Breast epithelium (tissue), 4 donors: ENCODE measurements at regions not wholly inside any gene's neighbourhood (a gene's known extent, or its start where the extent isn't known, plus 50 kb on each side); places are given as distances from the start of the nearest gene placed in this dataset.

Experiments
- DNase-seq, 2 donors: peaks; one replicate each; pipeline ENCODE4 v3.0.0-alpha.2; 2019; ENCODE audit warnings: low spot score in 2 of 2
- H3K27ac ChIP-seq, 2 donors: fragments of 200-600 bp; sonication (generic) in 1 of 2; one replicate each; pipeline ENCODE4 v1.5.1; 2016 to 2019; ENCODE audit warnings: mild to moderate bottlenecking in 1 of 2
- H3K27me3 ChIP-seq, 2 donors: fragments of 200-600 bp; sonication (generic) in 1 of 2; one replicate each; pipeline versions ENCODE4 v1.5.1 to v1.6.0; 2017 to 2019; ENCODE audit warnings: control low read depth in 1 of 2, mild to moderate bottlenecking in 1 of 2
- H3K36me3 ChIP-seq: fragments of 200-600 bp; one replicate; pipeline ENCODE4 v1.5.1; 2019
- H3K4me1 ChIP-seq, 2 donors: fragments of 200-600 bp; sonication (generic); one replicate each; pipeline ENCODE4 v1.5.1; 2016 to 2019; ENCODE audit warnings: control low read depth in 1 of 2
- H3K4me3 ChIP-seq, 3 donors: fragments of 200-600 bp; sonication (generic); 1 replicate in 2 of 3; 2 replicates in 1 of 3; pipeline ENCODE4 v1.5.1; 2016 to 2019; ENCODE audit warnings: mild to moderate bottlenecking in 3 of 3, moderate library complexity in 2 of 3
- H3K9me3 ChIP-seq, 2 donors: fragments of 200-600 bp; sonication (generic) in 1 of 2; one replicate each; pipeline ENCODE4 v1.5.1; 2016 to 2019; ENCODE audit warnings: control low read depth in 1 of 2
- CTCF ChIP-seq, 3 donors: fragments of 450-650 bp; IDR thresholded peaks; one replicate each; pipeline ENCODE4 v1.5.1; 2016 to 2017; ENCODE audit warnings: antibody characterized with exemption in 3 of 3, mild to moderate bottlenecking in 3 of 3, moderate library complexity in 3 of 3
- POLR2A ChIP-seq: fragments of 450-650 bp; IDR thresholded peaks from one replicate; pipeline ENCODE4 v1.6.1; 2016; ENCODE audit warnings: antibody characterized with exemption, mild to moderate bottlenecking, moderate library complexity
- POLR2AphosphoS5 ChIP-seq, 3 donors: sonication (generic); formaldehyde crosslinking; IDR thresholded peaks; one replicate each; pipeline ENCODE4 v1.6.1; 2017; ENCODE audit warnings: antibody characterized with exemption in 3 of 3
- intact Hi-C: fragments of 100-400 bp; cut with DNase I; formaldehyde crosslinking; loops from one replicate; pipeline ENCODE4 v1.15.1; 2023; ENCODE audit warnings: low total_unique reads

- Histone ChIP-seq H3K9me3 (no peaks in the 10 kb centered on the region), H3K27me3 (no peaks in the 10 kb centered on the region), H3K36me3 (no peaks in the 10 kb centered on the region), H3K4me3 (no peak overlapping the region), H3K4me1 (no peaks in the 10 kb centered on the region), H3K27ac (no peak overlapping the region)
- TF ChIP-seq POLR2A (no peak), POLR2AphosphoS5 (IDR thresholded peaks at IDR 0.05) (no peak), CTCF (IDR thresholded peaks at IDR 0.05) (no peak)
- DNase-seq = no peak
- intact Hi-C loops = no loop called here
Observed at GRCh38 chr10:109624939-109625338, 298.4 kb downstream of the XPNPEP1 start.

GRCh38 chr10:109622566-109622965, 300.7 kb downstream of the XPNPEP1 start:
- Histone ChIP-seq H3K4me3 (no peak overlapping the region), H3K9me3 (no peaks in the 10 kb centered on the region), H3K4me1 (no peaks in the 10 kb centered on the region), H3K27ac (no peak overlapping the region), H3K27me3 (no peaks in the 10 kb centered on the region), H3K36me3 (no peaks in the 10 kb centered on the region)
- DNase-seq = no peak
- intact Hi-C loops = no loop called here
- TF ChIP-seq CTCF (IDR thresholded peaks at IDR 0.05) (no peak), POLR2A (no peak), POLR2AphosphoS5 (IDR thresholded peaks at IDR 0.05) (no peak)

GRCh38 chr10:109620396-109620795, 302.9 kb downstream of the XPNPEP1 start:
- no peak for TF ChIP-seq POLR2A
- no peak for TF ChIP-seq CTCF (IDR thresholded peaks at IDR 0.05)
- TF ChIP-seq POLR2AphosphoS5 (IDR thresholded peaks at IDR 0.05) = no peak
- H3K27me3 ChIP-seq = no peaks in the 10 kb centered on the region
- DNase-seq = no peak
- no peak overlapping the region for H3K4me3 ChIP-seq
- H3K36me3 ChIP-seq = no peaks in the 10 kb centered on the region
- intact Hi-C loops = no loop called here
- no peaks in the 10 kb centered on the region for H3K4me1 ChIP-seq
- H3K27ac ChIP-seq = no peak overlapping the region
- H3K9me3 ChIP-seq = no peaks in the 10 kb centered on the region

GRCh38 chr10:109619914-109620313, 303.4 kb downstream of the XPNPEP1 start:
- no peak overlapping the region for H3K4me3 ChIP-seq
- H3K9me3 ChIP-seq = no peaks in the 10 kb centered on the region
- no peaks in the 10 kb centered on the region for H3K27me3 ChIP-seq
- no peaks in the 10 kb centered on the region for H3K36me3 ChIP-seq
- no peak overlapping the region for H3K27ac ChIP-seq
- intact Hi-C loops = no loop called here
- no peaks in the 10 kb centered on the region for H3K4me1 ChIP-seq
- DNase-seq = no peak
- no peak for TF ChIP-seq CTCF (IDR thresholded peaks at IDR 0.05)
- TF ChIP-seq POLR2A = no peak
- TF ChIP-seq POLR2AphosphoS5 (IDR thresholded peaks at IDR 0.05) = no peak

GRCh38 chr10:109618748-109619147, 304.6 kb downstream of the XPNPEP1 start:
- H3K4me1 ChIP-seq = no peaks in the 10 kb centered on the region
- no peaks in the 10 kb centered on the region for H3K27me3 ChIP-seq
- no peak overlapping the region for H3K4me3 ChIP-seq
- no peak for TF ChIP-seq POLR2AphosphoS5 (IDR thresholded peaks at IDR 0.05)
- TF ChIP-seq POLR2A = no peak
- TF ChIP-seq CTCF (IDR thresholded peaks at IDR 0.05) = no peak
- H3K27ac ChIP-seq = no peak overlapping the region
- H3K36me3 ChIP-seq = no peaks in the 10 kb centered on the region
- no peak for DNase-seq
- H3K9me3 ChIP-seq = no peaks in the 10 kb centered on the region
- intact Hi-C loops = no loop called here
